NCI-H345 (cell line): ENCODE measurements at regions not wholly inside any gene's neighbourhood (a gene's known extent, or its start where the extent isn't known, plus 50 kb on each side); places are given as distances from the start of the nearest gene placed in this dataset.
"Not testable (repeated sequence)": the region's sequence is repeated elsewhere in the genome, so short reads cannot be mapped to it uniquely, and the experiment has no call there.

Source experiments
- DNase-seq: peaks from one replicate; lab custom pipeline; 2025; lab: John Stamatoyannopoulos, UW

- DNase-seq = no peak
These were observed 138.0 kb upstream of the TOP1 start for GRCh38 chr20:40890635-40891034.

- no peak for DNase-seq
These were observed 137.3 kb upstream of the TOP1 start for GRCh38 chr20:40891351-40891750.

GRCh38 chr20:40892642-40893041, 136.0 kb upstream of the TOP1 start:
- DNase-seq = no peak

GRCh38 chr20:40893610-40894236, 134.9 kb upstream of the TOP1 start:
- DNase-seq = no peak

GRCh38 chr20:40894237-40894630, 134.4 kb upstream of the TOP1 start:
- DNase-seq = no peak

GRCh38 chr20:40895182-40895581, 133.4 kb upstream of the TOP1 start:
- DNase-seq = peak; percentile 78

- DNase-seq = peak; percentile 19
These were observed 131.6 kb upstream of the TOP1 start for GRCh38 chr20:40896814-40897700.

GRCh38 chr20:40899344-40899743, 129.3 kb upstream of the TOP1 start:
- no peak for DNase-seq

GRCh38 chr20:40900666-40901215, 127.9 kb upstream of the TOP1 start:
- DNase-seq = no peak

- DNase-seq = no peak
These were observed 126.0 kb upstream of the TOP1 start for GRCh38 chr20:40902661-40903060.

GRCh38 chr20:40908309-40908708, 120.3 kb upstream of the TOP1 start:
- DNase-seq = no peak

GRCh38 chr20:40909489-40909888, 119.1 kb upstream of the TOP1 start:
- not testable (repeated sequence) for DNase-seq

- not testable (repeated sequence) for DNase-seq
These were observed 118.2 kb upstream of the TOP1 start for GRCh38 chr20:40910436-40910835.

GRCh38 chr20:40911152-40911551, 117.5 kb upstream of the TOP1 start:
- not testable (repeated sequence) for DNase-seq

- no peak for DNase-seq
These were observed 115.1 kb upstream of the TOP1 start for GRCh38 chr20:40913224-40914185.

GRCh38 chr20:40915756-40916155, 112.9 kb upstream of the TOP1 start:
- no peak for DNase-seq

GRCh38 chr20:40916276-40916675, 112.3 kb upstream of the TOP1 start:
- no peak for DNase-seq

GRCh38 chr20:40920291-40920690, 108.3 kb upstream of the TOP1 start:
- no peak for DNase-seq

- no peak for DNase-seq
These were observed 105.8 kb upstream of the TOP1 start for GRCh38 chr20:40922865-40923264.

- no peak for DNase-seq
These were observed 102.7 kb upstream of the TOP1 start for GRCh38 chr20:40925829-40926510.

GRCh38 chr20:40926928-40927327, 101.7 kb upstream of the TOP1 start:
- no peak for DNase-seq
